Renal cortex interstitium (tissue), 11 donors: ENCODE measurements at regions not wholly inside any gene's neighbourhood (a gene's known extent, or its start where the extent isn't known, plus 50 kb on each side); places are given as distances from the start of the nearest gene placed in this dataset.
"Not testable (repeated sequence)": the region's sequence is repeated elsewhere in the genome, so short reads cannot be mapped to it uniquely, and the experiment has no call there.

Experiments used
- DNase-seq, 11 donors: peaks; one replicate each; pipeline ENCODE4 v3.0.0-alpha.2; 2013; ENCODE audit warnings: low read depth in 9 of 11, low spot score in 4 of 11; ENCODE audit errors: extremely low read depth in 1 of 11

- DNase-seq = peak in 9 of 11 donors; percentile 24 to 60 (median 46)
These were observed 452.7 kb upstream of the PDE3A start for GRCh38 chr12:19915392-19916195.

GRCh38 chr12:19916196-19916753 is 452.1 kb upstream of the PDE3A start:
- peak in 1 of 11 donors; percentile 26 for DNase-seq

- DNase-seq = no peak
These were observed 451.4 kb upstream of the PDE3A start for GRCh38 chr12:19916974-19917373.

GRCh38 chr12:19921716-19922115 is 446.6 kb upstream of the PDE3A start:
- not testable (repeated sequence) for DNase-seq

- DNase-seq = no peak
These were observed 445.6 kb upstream of the PDE3A start for GRCh38 chr12:19922717-19923116.

GRCh38 chr12:19924360-19924759 is 444.0 kb upstream of the PDE3A start:
- DNase-seq = no peak

GRCh38 chr12:19925841-19926240 is 442.5 kb upstream of the PDE3A start:
- peak in 1 of 11 donors; percentile 13 for DNase-seq

- DNase-seq = no peak
These were observed 442.1 kb upstream of the PDE3A start for GRCh38 chr12:19926266-19926665.

GRCh38 chr12:19927661-19928060 is 440.7 kb upstream of the PDE3A start:
- no peak for DNase-seq

GRCh38 chr12:19932413-19932812 is 435.9 kb upstream of the PDE3A start:
- no peak for DNase-seq

GRCh38 chr12:19933924-19934323 is 434.4 kb upstream of the PDE3A start:
- DNase-seq = no peak

- no peak for DNase-seq
These were observed 431.2 kb upstream of the PDE3A start for GRCh38 chr12:19937161-19937560.

GRCh38 chr12:19938031-19938430 is 430.3 kb upstream of the PDE3A start:
- DNase-seq = no peak

- no peak for DNase-seq
These were observed 429.8 kb upstream of the PDE3A start for GRCh38 chr12:19938491-19938890.

- no peak for DNase-seq
These were observed 428.1 kb upstream of the PDE3A start for GRCh38 chr12:19940267-19940666.

- no peak for DNase-seq
These were observed 427.2 kb upstream of the PDE3A start for GRCh38 chr12:19941096-19941495.

GRCh38 chr12:19945559-19946435 is 422.5 kb upstream of the PDE3A start:
- DNase-seq = no peak

- no peak for DNase-seq
These were observed 421.8 kb upstream of the PDE3A start for GRCh38 chr12:19946550-19946949.

GRCh38 chr12:19947344-19947743 is 421.0 kb upstream of the PDE3A start:
- DNase-seq = no peak

GRCh38 chr12:19951664-19952063 is 416.7 kb upstream of the PDE3A start:
- DNase-seq = no peak
